Endothelial cell of umbilical vein (primary cell): ENCODE measurements at regions not wholly inside any gene's neighbourhood (a gene's known extent, or its start where the extent isn't known, plus 50 kb on each side); places are given as distances from the start of the nearest gene placed in this dataset.

Source experiments
- BruUV-seq: library from RNA; stranded (reverse); fragments of 400-500 nt; replicated peaks from 2 replicates; lab custom pipeline; 2021; lab: Mats Ljungman, UMichigan
- CTCF ChIA-PET: fragments of 300-600, 350-600 bp; sonication (Branson Sonifier 250); formaldehyde crosslinking; loops from one replicate; lab custom pipeline; 2021; ENCODE audit warnings: antibody characterized with exemption, inconsistent platforms; lab: Charles Lee
- POLR2A ChIA-PET: fragments of 300-600, 350-600 bp; sonication (Branson Sonifier 250); formaldehyde crosslinking; loops from one replicate; lab custom pipeline; 2021; ENCODE audit warnings: antibody characterized with exemption, inconsistent platforms; lab: Charles Lee
- DNase-seq: peaks from one replicate; pipeline ENCODE4 v3.0.0-alpha.2; 2011; ENCODE audit warnings: low read depth, low spot score
- FAIRE-seq: peaks from 2 replicates; lab custom pipeline; 2011; peaks lifted over from hg19 to GRCh38; lab: Jason Lieb, UNC
- H2AFZ ChIP-seq: 2 replicates; pipeline ENCODE4 v1.6.0; 2012; ENCODE audit warnings: low read depth, low read length, control low read depth, inconsistent platforms
- H3K27ac ChIP-seq: 2 replicates; pipeline ENCODE4 v1.5.1; 2011; ENCODE audit warnings: low read depth, mild to moderate bottlenecking, control low read depth, low read length, moderate library complexity; ENCODE audit not compliant: insufficient read depth
- H3K27me3 ChIP-seq, 2 experiments: 2 replicates each; pipeline versions ENCODE4 v1.6.0 to v1.6.1; 2011; ENCODE audit warnings: low read length in 2 of 2, mixed read lengths in 1 of 2; ENCODE audit not compliant: control insufficient read depth in 2 of 2, insufficient read depth in 2 of 2
- H3K36me3 ChIP-seq, 2 experiments: 2 replicates in 1 of 2; 3 replicates in 1 of 2; pipeline ENCODE4 v1.5.1; 2011; ENCODE audit warnings: low read length in 2 of 2, mild to moderate bottlenecking in 1 of 2, moderate library complexity in 1 of 2; ENCODE audit not compliant: control insufficient read depth in 2 of 2, insufficient read depth in 2 of 2; ENCODE audit errors: extremely low read depth in 1 of 2
- H3K4me1 ChIP-seq: 3 replicates; pipeline ENCODE4 v1.5.1; 2011; ENCODE audit warnings: mild to moderate bottlenecking, low read length; ENCODE audit not compliant: control insufficient read depth, insufficient read depth; ENCODE audit errors: extremely low read depth
- H3K4me2 ChIP-seq: 2 replicates; pipeline ENCODE4 v1.6.1; 2011; ENCODE audit warnings: low read length, control low read depth, mixed read lengths; ENCODE audit not compliant: insufficient read depth
- H3K4me3 ChIP-seq, 3 experiments: fragments of 200-600 bp in 1 of 3; sonication (generic), shearing (Covaris generic) in 1 of 3; replicated peaks in 1 of 3; 2 replicates each; pipeline ENCODE4 v1.5.1; 2011 to 2016; ENCODE audit warnings: control low read depth in 3 of 3, low read length in 3 of 3, mild to moderate bottlenecking in 2 of 3, inconsistent platforms in 1 of 3, low read depth in 1 of 3, moderate library complexity in 1 of 3; ENCODE audit not compliant: insufficient read depth in 1 of 3
- H3K79me2 ChIP-seq: 2 replicates; pipeline ENCODE4 v1.6.0; 2012; ENCODE audit warnings: low read length, inconsistent platforms; ENCODE audit not compliant: control insufficient read depth, insufficient read depth
- H3K9ac ChIP-seq: replicated peaks from 2 replicates; pipeline ENCODE3; 2011; ENCODE audit warnings: low read length, control low read depth; ENCODE audit not compliant: insufficient read depth; ENCODE audit errors: extremely low read depth
- H3K9me1 ChIP-seq: replicated peaks from 3 replicates; pipeline ENCODE4 v1.6.0; 2011; ENCODE audit warnings: mild to moderate bottlenecking, low read length; ENCODE audit not compliant: control insufficient read depth, insufficient read depth; ENCODE audit errors: extremely low read depth
- H3K9me3 ChIP-seq: replicated peaks from 2 replicates; pipeline ENCODE4 v1.5.1; 2012; ENCODE audit warnings: low read length, inconsistent platforms; ENCODE audit not compliant: control insufficient read depth, insufficient read depth
- H4K20me1 ChIP-seq: replicated peaks from 2 replicates; pipeline ENCODE3; 2011; ENCODE audit warnings: mild to moderate bottlenecking, low read length; ENCODE audit not compliant: control insufficient read depth, insufficient read depth; ENCODE audit errors: extremely low read depth
- EZH2 ChIP-seq: IDR thresholded peaks from 2 replicates; pipeline ENCODE4 v1.6.1; 2012; ENCODE audit warnings: borderline replicate concordance, low read depth, mild to moderate bottlenecking, moderate library complexity, low read length, inconsistent platforms; ENCODE audit not compliant: severe bottlenecking
- FOS ChIP-seq: IDR thresholded peaks from 2 replicates; pipeline ENCODE4 v1.6.1; 2011; ENCODE audit warnings: mild to moderate bottlenecking, low read length, moderate library complexity, borderline replicate concordance; ENCODE audit not compliant: insufficient read depth
- GATA2 ChIP-seq: IDR thresholded peaks from 2 replicates; pipeline ENCODE4 v1.7.0; 2011; ENCODE audit warnings: low read depth, mild to moderate bottlenecking, moderate library complexity, mixed read lengths, low read length; ENCODE audit not compliant: insufficient read length, insufficient read depth
- JUN ChIP-seq: IDR thresholded peaks from 2 replicates; pipeline ENCODE4 v1.6.1; 2011; ENCODE audit warnings: borderline replicate concordance, low read depth; ENCODE audit not compliant: insufficient read length, insufficient read depth
- MYC ChIP-seq: IDR thresholded peaks from one replicate; pipeline ENCODE4 v1.6.1; 2011; ENCODE audit warnings: mild to moderate bottlenecking, low read depth, low read length
- POLR2A ChIP-seq: IDR thresholded peaks from 2 replicates; pipeline ENCODE4 v1.6.1; 2012; ENCODE audit warnings: low read depth, mild to moderate bottlenecking, control low read depth, low read length
- POLR2AphosphoS5 ChIP-seq: IDR thresholded peaks from 2 replicates; pipeline ENCODE4 v1.6.1; 2012; ENCODE audit warnings: low read depth, mild to moderate bottlenecking, control low read depth, low read length, moderate library complexity; ENCODE audit not compliant: insufficient read depth
- dilution Hi-C: fragments of 300-500 bp; cut with MboI; formaldehyde crosslinking; loops from one replicate; pipeline ENCODE4 v1.15.0; 2019; ENCODE audit warnings: low sequenced_read_pairs; ENCODE audit not compliant: extremely low pct_ligation_motif_present
- intact Hi-C: fragments of 100-400 bp; cut with micrococcal nuclease; formaldehyde crosslinking; loops from one replicate; pipeline ENCODE4 v1.10.0; 2022
- TF ChIP-seq, protein P1 (sequence below), 2 donors: IDR thresholded peaks; 1 replicate in 1 of 2; 2 replicates in 1 of 2; pipeline ENCODE4 v1.5.1; 2011; ENCODE audit warnings: low read length in 2 of 2, mild to moderate bottlenecking in 2 of 2, moderate library complexity in 2 of 2, control low read depth in 1 of 2, inconsistent platforms in 1 of 2, low read depth in 1 of 2; ENCODE audit not compliant: insufficient read depth in 1 of 2; ENCODE audit errors: extremely low read depth in 1 of 2
- TF ChIP-seq, protein P2 (sequence below): IDR thresholded peaks from 2 replicates; pipeline ENCODE4 v1.6.1; 2011; ENCODE audit not compliant: insufficient read depth, insufficient read length

DNA sequence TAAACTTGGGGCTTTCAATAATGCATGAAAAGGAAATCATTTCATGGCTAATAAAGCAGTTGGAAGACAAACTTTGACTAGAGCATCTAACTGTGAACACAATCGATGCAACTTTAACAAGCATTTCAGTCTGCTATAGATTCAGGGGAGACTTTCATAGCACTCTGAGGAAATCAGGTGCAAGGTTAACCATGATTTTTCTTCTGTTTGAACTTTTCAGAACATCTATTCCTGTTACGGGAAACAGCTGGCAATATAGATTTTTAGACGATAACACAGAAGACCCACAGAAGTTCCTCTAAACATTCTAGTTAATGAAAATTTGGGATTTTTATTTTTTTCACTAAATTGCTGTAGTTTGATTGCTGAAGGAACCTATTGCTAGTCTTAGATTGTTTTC lies 177.3 kb downstream of the TRIM33 start:
- DNase-seq (no peak), FAIRE-seq (no peak)
- no peak overlapping the region for H2AFZ ChIP-seq
- CTCF ChIA-PET, result interaction anchor here (1.3 kb wide), 1 partner anchor 13 kb away, joined by 3 read pairs; no protein-coding TSS in a partner anchor
- H4K20me1 ChIP-seq, result no peaks in the 10 kb centered on the region
- no peaks in the 10 kb centered on the region for H3K36me3 ChIP-seq
- H3K9me1 ChIP-seq, result no peaks in the 10 kb centered on the region
- H3K4me1 ChIP-seq, result no peaks in the 10 kb centered on the region
- H3K79me2 ChIP-seq, result no peaks in the 10 kb centered on the region
- TF ChIP-seq MYC, result no peak
- TF ChIP-seq JUN, result no peak
- no peak for TF ChIP-seq EZH2
- no peak for TF ChIP-seq FOS
- TF ChIP-seq POLR2A, result no peak
- TF ChIP-seq, protein P1, sequence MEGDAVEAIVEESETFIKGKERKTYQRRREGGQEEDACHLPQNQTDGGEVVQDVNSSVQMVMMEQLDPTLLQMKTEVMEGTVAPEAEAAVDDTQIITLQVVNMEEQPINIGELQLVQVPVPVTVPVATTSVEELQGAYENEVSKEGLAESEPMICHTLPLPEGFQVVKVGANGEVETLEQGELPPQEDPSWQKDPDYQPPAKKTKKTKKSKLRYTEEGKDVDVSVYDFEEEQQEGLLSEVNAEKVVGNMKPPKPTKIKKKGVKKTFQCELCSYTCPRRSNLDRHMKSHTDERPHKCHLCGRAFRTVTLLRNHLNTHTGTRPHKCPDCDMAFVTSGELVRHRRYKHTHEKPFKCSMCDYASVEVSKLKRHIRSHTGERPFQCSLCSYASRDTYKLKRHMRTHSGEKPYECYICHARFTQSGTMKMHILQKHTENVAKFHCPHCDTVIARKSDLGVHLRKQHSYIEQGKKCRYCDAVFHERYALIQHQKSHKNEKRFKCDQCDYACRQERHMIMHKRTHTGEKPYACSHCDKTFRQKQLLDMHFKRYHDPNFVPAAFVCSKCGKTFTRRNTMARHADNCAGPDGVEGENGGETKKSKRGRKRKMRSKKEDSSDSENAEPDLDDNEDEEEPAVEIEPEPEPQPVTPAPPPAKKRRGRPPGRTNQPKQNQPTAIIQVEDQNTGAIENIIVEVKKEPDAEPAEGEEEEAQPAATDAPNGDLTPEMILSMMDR (IDR thresholded peaks at IDR 0.05; ENCODE audit: extremely low read depth in 1 of 2, insufficient read depth in 1 of 2, low read depth in 1 of 2, low read length in 2 of 2), result no peak
- peaks cover 2 to 6% of the 10 kb centered on the region in 2 experiments for H3K27me3 ChIP-seq
- intact Hi-C loops (no loop called here), dilution Hi-C loops (no loop called here)
- H3K4me2 ChIP-seq, result no peak overlapping the region
- H3K4me3 ChIP-seq, result no peak overlapping the region
- H3K9me3 ChIP-seq, result no peaks in the 10 kb centered on the region
- H3K9ac ChIP-seq, result no peak overlapping the region
- H3K27ac ChIP-seq, result no peak overlapping the region
- no TSS peak for BruUV-seq
- POLR2A ChIA-PET, result no interaction called here

DNA sequence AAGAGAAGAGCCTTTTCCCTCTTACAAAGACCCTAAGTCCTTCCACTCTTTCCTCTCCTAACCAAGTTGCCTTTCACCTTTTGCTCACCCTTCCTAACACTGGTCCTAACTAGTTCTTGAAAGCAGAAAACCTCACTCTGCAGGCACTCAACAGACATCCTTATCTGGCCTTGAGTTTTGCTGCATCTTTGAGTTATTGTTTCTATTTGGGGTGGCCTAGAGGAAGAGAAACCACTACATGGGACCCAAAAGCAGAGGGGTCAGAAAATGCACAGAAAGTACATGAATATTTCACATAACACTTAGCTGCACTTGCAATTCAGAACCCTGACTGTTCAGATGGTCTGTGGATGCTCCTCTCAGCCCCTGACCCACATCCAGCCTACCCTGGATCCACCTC lies 178.3 kb upstream of the SYT6 start:
- no TSS peak for BruUV-seq
- no peaks in the 10 kb centered on the region for H3K36me3 ChIP-seq
- H3K27me3 ChIP-seq, result peaks cover 2 to 6% of the 10 kb centered on the region in 2 experiments
- H3K4me3 ChIP-seq, result no peak overlapping the region
- no peak for DNase-seq
- FAIRE-seq, result no peak
- no peak overlapping the region for H3K27ac ChIP-seq
- CTCF ChIA-PET, result interaction anchor here (0.6 to 1.0 kb wide), 2 partner anchors 353 to 376 kb away, joined by 3 to 5 read pairs; partner anchors contain the start of gene OLFML3
- H3K4me2 ChIP-seq, result no peak overlapping the region
- H2AFZ ChIP-seq, result no peak overlapping the region
- intact Hi-C loops (no loop called here), dilution Hi-C loops (no loop called here)
- H4K20me1 ChIP-seq, result no peaks in the 10 kb centered on the region
- H3K79me2 ChIP-seq, result no peaks in the 10 kb centered on the region
- no peaks in the 10 kb centered on the region for H3K4me1 ChIP-seq
- no peaks in the 10 kb centered on the region for H3K9me1 ChIP-seq
- TF ChIP-seq, protein P1 (IDR thresholded peaks at IDR 0.05; ENCODE audit: extremely low read depth in 1 of 2, insufficient read depth in 1 of 2, low read depth in 1 of 2, low read length in 2 of 2), result no peak
- TF ChIP-seq FOS (no peak), MYC (no peak), JUN (no peak), POLR2AphosphoS5 (no peak), POLR2A (no peak), EZH2 (no peak), GATA2 (no peak)
- TF ChIP-seq, protein P2, sequence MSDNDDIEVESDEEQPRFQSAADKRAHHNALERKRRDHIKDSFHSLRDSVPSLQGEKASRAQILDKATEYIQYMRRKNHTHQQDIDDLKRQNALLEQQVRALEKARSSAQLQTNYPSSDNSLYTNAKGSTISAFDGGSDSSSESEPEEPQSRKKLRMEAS, result no peak
- H3K9ac ChIP-seq, result no peak overlapping the region
- no peaks in the 10 kb centered on the region for H3K9me3 ChIP-seq
- POLR2A ChIA-PET, result no interaction called here
